GM18873 (cell line): ENCODE measurements at regions not wholly inside any gene's neighbourhood (a gene's known extent, or its start where the extent isn't known, plus 50 kb on each side); places are given as distances from the start of the nearest gene placed in this dataset.

ENCODE experiments used
- ATAC-seq: cut with Tn5 transposase; IDR thresholded peaks from one replicate; pipeline ENCODE4 v1.9.1; 2021; ENCODE audit warnings: mild to moderate bottlenecking, moderate library complexity, moderate number of reproducible peaks; ENCODE audit not compliant: unreplicated experiment, low FRiP score

GRCh38 chr4:30783751-30784150, 63.6 kb downstream of the PCDH7 start:
- ATAC-seq: no peak

GRCh38 chr4:30789219-30789671, 69.1 kb downstream of the PCDH7 start:
- ATAC-seq: no peak

GRCh38 chr4:30790123-30790522, 70.0 kb downstream of the PCDH7 start:
- ATAC-seq: no peak

- no peak for ATAC-seq
Measured at GRCh38 chr4:30790998-30791397, 70.8 kb downstream of the PCDH7 start.

- no peak for ATAC-seq
Measured at GRCh38 chr4:30792601-30793000, 72.4 kb downstream of the PCDH7 start.

GRCh38 chr4:30801876-30802275, 81.7 kb downstream of the PCDH7 start:
- ATAC-seq: no peak

- no peak for ATAC-seq
Measured at GRCh38 chr4:30802622-30803323, 82.6 kb downstream of the PCDH7 start.

GRCh38 chr4:30808276-30808675, 88.1 kb downstream of the PCDH7 start:
- no peak for ATAC-seq

- ATAC-seq: no peak
Measured at GRCh38 chr4:30811296-30811695, 91.1 kb downstream of the PCDH7 start.

GRCh38 chr4:30815685-30816084, 95.5 kb downstream of the PCDH7 start:
- ATAC-seq: no peak

- ATAC-seq: no peak
Measured at GRCh38 chr4:30817447-30817846, 97.3 kb downstream of the PCDH7 start.

- ATAC-seq: no peak
Measured at GRCh38 chr4:30818541-30818940, 98.4 kb downstream of the PCDH7 start.

GRCh38 chr4:30821275-30821674, 101.1 kb downstream of the PCDH7 start:
- ATAC-seq: no peak

- ATAC-seq: no peak
Measured at GRCh38 chr4:30821859-30822612, 101.9 kb downstream of the PCDH7 start.

- ATAC-seq: no peak
Measured at GRCh38 chr4:30822911-30823551, 102.9 kb downstream of the PCDH7 start.

GRCh38 chr4:30825008-30825770, 105.0 kb downstream of the PCDH7 start:
- no peak for ATAC-seq

- ATAC-seq: no peak
Measured at GRCh38 chr4:30828264-30828926, 108.2 kb downstream of the PCDH7 start.

GRCh38 chr4:30832639-30833038, 112.5 kb downstream of the PCDH7 start:
- no peak for ATAC-seq

- no peak for ATAC-seq
Measured at GRCh38 chr4:30833206-30833605, 113.0 kb downstream of the PCDH7 start.

- no peak for ATAC-seq
Measured at GRCh38 chr4:30835044-30835443, 114.9 kb downstream of the PCDH7 start.
